ENCODE measurements at regions not wholly inside any gene's neighbourhood (a gene's known extent, or its start where the extent isn't known, plus 50 kb on each side); places are given as distances from the start of the nearest gene placed in this dataset.

DNA sequence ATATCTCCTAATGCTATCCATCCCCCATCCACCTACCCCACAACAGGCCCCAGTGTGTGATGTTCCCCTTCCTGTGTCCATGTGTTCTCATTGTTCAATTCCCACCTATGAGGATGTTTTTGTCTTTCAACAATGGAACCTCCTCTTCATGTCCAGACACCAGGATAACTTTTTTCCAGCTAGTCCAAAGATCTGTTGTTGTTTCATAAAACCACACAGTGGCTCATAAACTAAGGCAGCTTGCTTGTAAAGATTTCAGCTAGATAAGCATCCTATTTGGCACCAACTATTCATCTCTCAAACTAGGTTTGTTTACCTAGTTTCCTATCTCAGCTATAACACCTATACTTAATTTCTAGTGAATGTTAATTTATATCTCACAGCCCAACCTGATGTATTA, 937.7 kb downstream of the TRIB2 start:
- Mint-ChIP-seq H3K9me3 (peaks cover 32% of the 10 kb centered on the region), H3K4me3 (no peak overlapping the region), H3K27ac (no peak overlapping the region), H3K27me3 (ENCODE audit: low read depth) (peaks cover 3% of the 10 kb centered on the region), H3K4me1 (peaks cover 7% of the 10 kb centered on the region; the same call in 1 of the 2 replicates), H3K36me3 (peaks cover 27% of the 10 kb centered on the region)
- DNase-seq (ENCODE audit: low spot score) (no peak), ATAC-seq (no peak)
- POLR2A ChIA-PET: no interaction called here
- CTCF ChIA-PET: no interaction called here
- TF ChIP-seq, protein P1, sequence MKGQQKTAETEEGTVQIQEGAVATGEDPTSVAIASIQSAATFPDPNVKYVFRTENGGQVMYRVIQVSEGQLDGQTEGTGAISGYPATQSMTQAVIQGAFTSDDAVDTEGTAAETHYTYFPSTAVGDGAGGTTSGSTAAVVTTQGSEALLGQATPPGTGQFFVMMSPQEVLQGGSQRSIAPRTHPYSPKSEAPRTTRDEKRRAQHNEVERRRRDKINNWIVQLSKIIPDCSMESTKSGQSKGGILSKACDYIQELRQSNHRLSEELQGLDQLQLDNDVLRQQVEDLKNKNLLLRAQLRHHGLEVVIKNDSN (CRISPR knock-in tag; IDR thresholded peaks at IDR 0.05): no peak
- no peak for TF ChIP-seq ZNF219 (CRISPR knock-in tag; IDR thresholded peaks at IDR 0.05; ENCODE audit: borderline replicate concordance)
- TF ChIP-seq, protein P2, sequence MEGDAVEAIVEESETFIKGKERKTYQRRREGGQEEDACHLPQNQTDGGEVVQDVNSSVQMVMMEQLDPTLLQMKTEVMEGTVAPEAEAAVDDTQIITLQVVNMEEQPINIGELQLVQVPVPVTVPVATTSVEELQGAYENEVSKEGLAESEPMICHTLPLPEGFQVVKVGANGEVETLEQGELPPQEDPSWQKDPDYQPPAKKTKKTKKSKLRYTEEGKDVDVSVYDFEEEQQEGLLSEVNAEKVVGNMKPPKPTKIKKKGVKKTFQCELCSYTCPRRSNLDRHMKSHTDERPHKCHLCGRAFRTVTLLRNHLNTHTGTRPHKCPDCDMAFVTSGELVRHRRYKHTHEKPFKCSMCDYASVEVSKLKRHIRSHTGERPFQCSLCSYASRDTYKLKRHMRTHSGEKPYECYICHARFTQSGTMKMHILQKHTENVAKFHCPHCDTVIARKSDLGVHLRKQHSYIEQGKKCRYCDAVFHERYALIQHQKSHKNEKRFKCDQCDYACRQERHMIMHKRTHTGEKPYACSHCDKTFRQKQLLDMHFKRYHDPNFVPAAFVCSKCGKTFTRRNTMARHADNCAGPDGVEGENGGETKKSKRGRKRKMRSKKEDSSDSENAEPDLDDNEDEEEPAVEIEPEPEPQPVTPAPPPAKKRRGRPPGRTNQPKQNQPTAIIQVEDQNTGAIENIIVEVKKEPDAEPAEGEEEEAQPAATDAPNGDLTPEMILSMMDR (IDR thresholded peaks at IDR 0.05): no peak
- no peak for TF ChIP-seq FOXJ3 (CRISPR knock-in tag; IDR thresholded peaks at IDR 0.05; ENCODE audit: borderline replicate concordance)
- TF ChIP-seq, protein P3, sequence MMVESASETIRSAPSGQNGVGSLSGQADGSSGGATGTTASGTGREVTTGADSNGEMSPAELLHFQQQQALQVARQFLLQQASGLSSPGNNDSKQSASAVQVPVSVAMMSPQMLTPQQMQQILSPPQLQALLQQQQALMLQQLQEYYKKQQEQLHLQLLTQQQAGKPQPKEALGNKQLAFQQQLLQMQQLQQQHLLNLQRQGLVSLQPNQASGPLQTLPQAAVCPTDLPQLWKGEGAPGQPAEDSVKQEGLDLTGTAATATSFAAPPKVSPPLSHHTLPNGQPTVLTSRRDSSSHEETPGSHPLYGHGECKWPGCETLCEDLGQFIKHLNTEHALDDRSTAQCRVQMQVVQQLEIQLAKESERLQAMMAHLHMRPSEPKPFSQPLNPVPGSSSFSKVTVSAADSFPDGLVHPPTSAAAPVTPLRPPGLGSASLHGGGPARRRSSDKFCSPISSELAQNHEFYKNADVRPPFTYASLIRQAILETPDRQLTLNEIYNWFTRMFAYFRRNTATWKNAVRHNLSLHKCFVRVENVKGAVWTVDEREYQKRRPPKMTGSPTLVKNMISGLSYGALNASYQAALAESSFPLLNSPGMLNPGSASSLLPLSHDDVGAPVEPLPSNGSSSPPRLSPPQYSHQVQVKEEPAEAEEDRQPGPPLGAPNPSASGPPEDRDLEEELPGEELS (CRISPR knock-in tag; IDR thresholded peaks at IDR 0.05): no peak
- no peak for TF ChIP-seq ZNF138 (CRISPR knock-in tag; conservative IDR thresholded peaks at IDR 0.05)
- no peak for TF ChIP-seq TCF7 (CRISPR knock-in tag; IDR thresholded peaks at IDR 0.05; ENCODE audit: low read depth)
- TF ChIP-seq, protein P4, sequence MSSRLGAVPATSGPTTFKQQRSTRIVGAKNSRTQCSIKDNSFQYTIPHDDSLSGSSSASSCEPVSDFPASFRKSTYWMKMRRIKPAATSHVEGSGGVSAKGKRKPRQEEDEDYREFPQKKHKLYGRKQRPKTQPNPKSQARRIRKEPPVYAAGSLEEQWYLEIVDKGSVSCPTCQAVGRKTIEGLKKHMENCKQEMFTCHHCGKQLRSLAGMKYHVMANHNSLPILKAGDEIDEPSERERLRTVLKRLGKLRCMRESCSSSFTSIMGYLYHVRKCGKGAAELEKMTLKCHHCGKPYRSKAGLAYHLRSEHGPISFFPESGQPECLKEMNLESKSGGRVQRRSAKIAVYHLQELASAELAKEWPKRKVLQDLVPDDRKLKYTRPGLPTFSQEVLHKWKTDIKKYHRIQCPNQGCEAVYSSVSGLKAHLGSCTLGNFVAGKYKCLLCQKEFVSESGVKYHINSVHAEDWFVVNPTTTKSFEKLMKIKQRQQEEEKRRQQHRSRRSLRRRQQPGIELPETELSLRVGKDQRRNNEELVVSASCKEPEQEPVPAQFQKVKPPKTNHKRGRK (CRISPR knock-in tag; IDR thresholded peaks at IDR 0.05; ENCODE audit: borderline replicate concordance): no peak
- TF ChIP-seq, protein P5, sequence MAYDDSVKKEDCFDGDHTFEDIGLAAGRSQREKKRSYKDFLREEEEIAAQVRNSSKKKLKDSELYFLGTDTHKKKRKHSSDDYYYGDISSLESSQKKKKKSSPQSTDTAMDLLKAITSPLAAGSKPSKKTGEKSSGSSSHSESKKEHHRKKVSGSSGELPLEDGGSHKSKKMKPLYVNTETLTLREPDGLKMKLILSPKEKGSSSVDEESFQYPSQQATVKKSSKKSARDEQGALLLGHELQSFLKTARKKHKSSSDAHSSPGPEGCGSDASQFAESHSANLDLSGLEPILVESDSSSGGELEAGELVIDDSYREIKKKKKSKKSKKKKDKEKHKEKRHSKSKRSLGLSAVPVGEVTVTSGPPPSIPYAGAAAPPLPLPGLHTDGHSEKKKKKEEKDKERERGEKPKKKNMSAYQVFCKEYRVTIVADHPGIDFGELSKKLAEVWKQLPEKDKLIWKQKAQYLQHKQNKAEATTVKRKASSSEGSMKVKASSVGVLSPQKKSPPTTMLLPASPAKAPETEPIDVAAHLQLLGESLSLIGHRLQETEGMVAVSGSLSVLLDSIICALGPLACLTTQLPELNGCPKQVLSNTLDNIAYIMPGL (CRISPR knock-in tag; IDR thresholded peaks at IDR 0.05): no peak
- TF ChIP-seq, protein P6, sequence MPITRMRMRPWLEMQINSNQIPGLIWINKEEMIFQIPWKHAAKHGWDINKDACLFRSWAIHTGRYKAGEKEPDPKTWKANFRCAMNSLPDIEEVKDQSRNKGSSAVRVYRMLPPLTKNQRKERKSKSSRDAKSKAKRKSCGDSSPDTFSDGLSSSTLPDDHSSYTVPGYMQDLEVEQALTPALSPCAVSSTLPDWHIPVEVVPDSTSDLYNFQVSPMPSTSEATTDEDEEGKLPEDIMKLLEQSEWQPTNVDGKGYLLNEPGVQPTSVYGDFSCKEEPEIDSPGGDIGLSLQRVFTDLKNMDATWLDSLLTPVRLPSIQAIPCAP (CRISPR knock-in tag; IDR thresholded peaks at IDR 0.05): no peak
- TF ChIP-seq NR2C2 (CRISPR knock-in tag; IDR thresholded peaks at IDR 0.05): no peak
- TF ChIP-seq, protein P7, sequence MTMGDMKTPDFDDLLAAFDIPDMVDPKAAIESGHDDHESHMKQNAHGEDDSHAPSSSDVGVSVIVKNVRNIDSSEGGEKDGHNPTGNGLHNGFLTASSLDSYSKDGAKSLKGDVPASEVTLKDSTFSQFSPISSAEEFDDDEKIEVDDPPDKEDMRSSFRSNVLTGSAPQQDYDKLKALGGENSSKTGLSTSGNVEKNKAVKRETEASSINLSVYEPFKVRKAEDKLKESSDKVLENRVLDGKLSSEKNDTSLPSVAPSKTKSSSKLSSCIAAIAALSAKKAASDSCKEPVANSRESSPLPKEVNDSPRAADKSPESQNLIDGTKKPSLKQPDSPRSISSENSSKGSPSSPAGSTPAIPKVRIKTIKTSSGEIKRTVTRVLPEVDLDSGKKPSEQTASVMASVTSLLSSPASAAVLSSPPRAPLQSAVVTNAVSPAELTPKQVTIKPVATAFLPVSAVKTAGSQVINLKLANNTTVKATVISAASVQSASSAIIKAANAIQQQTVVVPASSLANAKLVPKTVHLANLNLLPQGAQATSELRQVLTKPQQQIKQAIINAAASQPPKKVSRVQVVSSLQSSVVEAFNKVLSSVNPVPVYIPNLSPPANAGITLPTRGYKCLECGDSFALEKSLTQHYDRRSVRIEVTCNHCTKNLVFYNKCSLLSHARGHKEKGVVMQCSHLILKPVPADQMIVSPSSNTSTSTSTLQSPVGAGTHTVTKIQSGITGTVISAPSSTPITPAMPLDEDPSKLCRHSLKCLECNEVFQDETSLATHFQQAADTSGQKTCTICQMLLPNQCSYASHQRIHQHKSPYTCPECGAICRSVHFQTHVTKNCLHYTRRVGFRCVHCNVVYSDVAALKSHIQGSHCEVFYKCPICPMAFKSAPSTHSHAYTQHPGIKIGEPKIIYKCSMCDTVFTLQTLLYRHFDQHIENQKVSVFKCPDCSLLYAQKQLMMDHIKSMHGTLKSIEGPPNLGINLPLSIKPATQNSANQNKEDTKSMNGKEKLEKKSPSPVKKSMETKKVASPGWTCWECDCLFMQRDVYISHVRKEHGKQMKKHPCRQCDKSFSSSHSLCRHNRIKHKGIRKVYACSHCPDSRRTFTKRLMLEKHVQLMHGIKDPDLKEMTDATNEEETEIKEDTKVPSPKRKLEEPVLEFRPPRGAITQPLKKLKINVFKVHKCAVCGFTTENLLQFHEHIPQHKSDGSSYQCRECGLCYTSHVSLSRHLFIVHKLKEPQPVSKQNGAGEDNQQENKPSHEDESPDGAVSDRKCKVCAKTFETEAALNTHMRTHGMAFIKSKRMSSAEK (CRISPR knock-in tag; IDR thresholded peaks at IDR 0.05; ENCODE audit: borderline replicate concordance): no peak
- no peak for TF ChIP-seq CBFB (CRISPR knock-in tag; IDR thresholded peaks at IDR 0.05; ENCODE audit: low read depth)
- TF ChIP-seq, protein P8, sequence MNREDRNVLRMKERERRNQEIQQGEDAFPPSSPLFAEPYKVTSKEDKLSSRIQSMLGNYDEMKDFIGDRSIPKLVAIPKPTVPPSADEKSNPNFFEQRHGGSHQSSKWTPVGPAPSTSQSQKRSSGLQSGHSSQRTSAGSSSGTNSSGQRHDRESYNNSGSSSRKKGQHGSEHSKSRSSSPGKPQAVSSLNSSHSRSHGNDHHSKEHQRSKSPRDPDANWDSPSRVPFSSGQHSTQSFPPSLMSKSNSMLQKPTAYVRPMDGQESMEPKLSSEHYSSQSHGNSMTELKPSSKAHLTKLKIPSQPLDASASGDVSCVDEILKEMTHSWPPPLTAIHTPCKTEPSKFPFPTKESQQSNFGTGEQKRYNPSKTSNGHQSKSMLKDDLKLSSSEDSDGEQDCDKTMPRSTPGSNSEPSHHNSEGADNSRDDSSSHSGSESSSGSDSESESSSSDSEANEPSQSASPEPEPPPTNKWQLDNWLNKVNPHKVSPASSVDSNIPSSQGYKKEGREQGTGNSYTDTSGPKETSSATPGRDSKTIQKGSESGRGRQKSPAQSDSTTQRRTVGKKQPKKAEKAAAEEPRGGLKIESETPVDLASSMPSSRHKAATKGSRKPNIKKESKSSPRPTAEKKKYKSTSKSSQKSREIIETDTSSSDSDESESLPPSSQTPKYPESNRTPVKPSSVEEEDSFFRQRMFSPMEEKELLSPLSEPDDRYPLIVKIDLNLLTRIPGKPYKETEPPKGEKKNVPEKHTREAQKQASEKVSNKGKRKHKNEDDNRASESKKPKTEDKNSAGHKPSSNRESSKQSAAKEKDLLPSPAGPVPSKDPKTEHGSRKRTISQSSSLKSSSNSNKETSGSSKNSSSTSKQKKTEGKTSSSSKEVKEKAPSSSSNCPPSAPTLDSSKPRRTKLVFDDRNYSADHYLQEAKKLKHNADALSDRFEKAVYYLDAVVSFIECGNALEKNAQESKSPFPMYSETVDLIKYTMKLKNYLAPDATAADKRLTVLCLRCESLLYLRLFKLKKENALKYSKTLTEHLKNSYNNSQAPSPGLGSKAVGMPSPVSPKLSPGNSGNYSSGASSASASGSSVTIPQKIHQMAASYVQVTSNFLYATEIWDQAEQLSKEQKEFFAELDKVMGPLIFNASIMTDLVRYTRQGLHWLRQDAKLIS (CRISPR knock-in tag; IDR thresholded peaks at IDR 0.05; ENCODE audit: borderline replicate concordance): no peak
- TF ChIP-seq NFATC4 (CRISPR knock-in tag; IDR thresholded peaks at IDR 0.05): no peak
- TF ChIP-seq, protein P9, sequence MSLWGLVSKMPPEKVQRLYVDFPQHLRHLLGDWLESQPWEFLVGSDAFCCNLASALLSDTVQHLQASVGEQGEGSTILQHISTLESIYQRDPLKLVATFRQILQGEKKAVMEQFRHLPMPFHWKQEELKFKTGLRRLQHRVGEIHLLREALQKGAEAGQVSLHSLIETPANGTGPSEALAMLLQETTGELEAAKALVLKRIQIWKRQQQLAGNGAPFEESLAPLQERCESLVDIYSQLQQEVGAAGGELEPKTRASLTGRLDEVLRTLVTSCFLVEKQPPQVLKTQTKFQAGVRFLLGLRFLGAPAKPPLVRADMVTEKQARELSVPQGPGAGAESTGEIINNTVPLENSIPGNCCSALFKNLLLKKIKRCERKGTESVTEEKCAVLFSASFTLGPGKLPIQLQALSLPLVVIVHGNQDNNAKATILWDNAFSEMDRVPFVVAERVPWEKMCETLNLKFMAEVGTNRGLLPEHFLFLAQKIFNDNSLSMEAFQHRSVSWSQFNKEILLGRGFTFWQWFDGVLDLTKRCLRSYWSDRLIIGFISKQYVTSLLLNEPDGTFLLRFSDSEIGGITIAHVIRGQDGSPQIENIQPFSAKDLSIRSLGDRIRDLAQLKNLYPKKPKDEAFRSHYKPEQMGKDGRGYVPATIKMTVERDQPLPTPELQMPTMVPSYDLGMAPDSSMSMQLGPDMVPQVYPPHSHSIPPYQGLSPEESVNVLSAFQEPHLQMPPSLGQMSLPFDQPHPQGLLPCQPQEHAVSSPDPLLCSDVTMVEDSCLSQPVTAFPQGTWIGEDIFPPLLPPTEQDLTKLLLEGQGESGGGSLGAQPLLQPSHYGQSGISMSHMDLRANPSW (CRISPR knock-in tag; conservative IDR thresholded peaks at IDR 0.05; ENCODE audit: low read depth): no peak
- no peak for TF ChIP-seq CREM (CRISPR knock-in tag; IDR thresholded peaks at IDR 0.05)

Data from WTC11 (cell line).